Esophagus (tissue), 2 donors: ENCODE measurements at regions not wholly inside any gene's neighbourhood (a gene's known extent, or its start where the extent isn't known, plus 50 kb on each side); places are given as distances from the start of the nearest gene placed in this dataset.

Source experiments
- H3K27ac ChIP-seq, 2 donors: one replicate each; pipeline ENCODE4 v1.5.1; 2013; ENCODE audit warnings: low read depth in 2 of 2, mild to moderate bottlenecking in 2 of 2, inconsistent platforms in 1 of 2, low read length in 1 of 2, moderate library complexity in 1 of 2
- H3K27me3 ChIP-seq, 2 donors: one replicate each; pipeline ENCODE4 v1.6.1; 2013; ENCODE audit warnings: low read length in 2 of 2, control low read depth in 1 of 2, mild to moderate bottlenecking in 1 of 2; ENCODE audit not compliant: insufficient read depth in 2 of 2, control insufficient read depth in 1 of 2
- H3K36me3 ChIP-seq, 2 donors: one replicate each; pipeline ENCODE4 v1.6.1; 2013; ENCODE audit warnings: low read length in 1 of 2; ENCODE audit not compliant: control insufficient read depth in 2 of 2, insufficient read depth in 2 of 2
- H3K4me1 ChIP-seq, 2 donors: one replicate each; pipeline ENCODE4 v1.6.1; 2013; ENCODE audit warnings: low read length in 1 of 2; ENCODE audit not compliant: control insufficient read depth in 2 of 2, insufficient read depth in 2 of 2
- H3K4me3 ChIP-seq, 2 donors: one replicate each; pipeline ENCODE4 v1.5.1; 2013; ENCODE audit warnings: low read length in 2 of 2, mild to moderate bottlenecking in 2 of 2, low read depth in 1 of 2, moderate library complexity in 1 of 2
- H3K9me3 ChIP-seq, 2 donors: one replicate each; pipeline ENCODE4 v1.6.1; 2013; ENCODE audit warnings: mild to moderate bottlenecking in 2 of 2, low read depth in 1 of 2, low read length in 1 of 2, moderate library complexity in 1 of 2; ENCODE audit not compliant: control insufficient read depth in 2 of 2, insufficient read depth in 1 of 2
- WGBS, 2 donors: extraction: QIAGEN DNeasy Blood & Tissue Kit; methylation state at CpG; one replicate each; pipeline ENCODE4 v1.1.7; 2013; 5-methylcytosine and 5-hydroxymethylcytosine counted together
- donor health status: healthy with polysubstance abuse.
- donor health status: Bipolar disorder and iron deficiency.

GRCh38 chr2:144995482-144995881, 475.6 kb upstream of the ZEB2 start:
- H3K27ac ChIP-seq, result no peak overlapping the region
- H3K4me1 ChIP-seq, result no peaks in the 10 kb centered on the region
- no peaks in the 10 kb centered on the region for H3K9me3 ChIP-seq
- no peaks in the 10 kb centered on the region for H3K27me3 ChIP-seq
- no peak overlapping the region for H3K4me3 ChIP-seq
- WGBS, 2 donors, result 45 to 60% methylated on average over 3 of the region's 3 CpGs
- H3K36me3 ChIP-seq, result no peaks in the 10 kb centered on the region

DNA sequence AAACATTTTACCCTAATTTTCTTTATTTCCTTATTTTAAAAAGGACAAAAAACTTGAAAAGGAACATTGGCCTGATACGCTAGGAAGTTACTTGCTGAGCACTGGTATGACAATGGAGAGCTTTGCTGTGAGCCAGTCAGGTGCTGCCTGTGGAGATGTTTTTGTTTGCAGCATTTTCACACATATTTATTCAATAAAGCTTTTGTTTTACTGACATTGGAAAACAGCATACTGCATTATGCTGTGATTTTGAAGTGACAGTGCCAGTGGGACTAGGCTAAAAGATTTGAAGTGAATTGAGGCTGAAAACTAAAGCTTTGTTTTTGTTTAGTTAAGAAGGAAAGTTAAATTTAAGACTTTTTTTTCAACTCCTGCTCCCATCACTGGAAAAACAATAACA, 470.7 kb upstream of the ZEB2 start:
- no peaks in the 10 kb centered on the region for H3K9me3 ChIP-seq
- H3K36me3 ChIP-seq, result no peaks in the 10 kb centered on the region
- 95 to 100% methylated on average over 1 of the region's 1 CpG for WGBS, 2 donors
- H3K27me3 ChIP-seq, result no peaks in the 10 kb centered on the region
- H3K4me1 ChIP-seq, result no peaks in the 10 kb centered on the region
- H3K27ac ChIP-seq, result no peak overlapping the region
- no peak overlapping the region for H3K4me3 ChIP-seq

DNA sequence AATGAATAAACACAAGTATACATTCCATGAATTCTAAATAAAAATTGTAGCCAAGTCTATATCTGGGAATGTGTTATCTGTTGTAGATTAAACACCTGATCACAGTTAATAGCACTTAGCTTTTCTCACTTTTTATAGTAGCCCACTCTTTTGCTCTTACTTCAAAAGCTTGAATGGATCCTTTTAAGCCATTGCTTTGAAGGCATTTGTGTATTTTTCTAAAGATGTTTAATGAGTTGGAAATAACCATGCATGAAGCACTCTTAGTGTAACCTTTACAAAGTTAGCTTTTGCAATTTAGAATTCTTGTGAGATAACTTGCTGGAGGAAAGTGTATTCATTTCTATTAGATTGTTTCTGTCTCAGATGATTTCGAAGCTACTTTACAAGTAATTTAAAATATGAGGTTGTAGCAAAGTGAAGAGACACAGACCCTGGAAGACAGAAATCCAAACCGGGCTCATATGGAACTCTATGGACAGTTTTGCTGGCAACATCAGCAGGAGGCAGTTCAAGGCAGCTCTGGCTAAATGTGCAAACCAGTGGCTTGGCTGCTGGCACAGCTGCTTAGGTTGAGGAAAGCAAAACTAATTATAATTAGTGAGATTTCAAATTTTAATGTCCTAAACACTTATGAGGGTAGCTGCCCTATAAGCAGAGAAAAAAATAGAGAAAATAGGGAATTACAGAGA, 469.8 kb upstream of the ZEB2 start:
- WGBS, 2 donors, result 51 to 59% methylated on average over 2 of the region's 2 CpGs
- no peak overlapping the region for H3K27ac ChIP-seq
- no peaks in the 10 kb centered on the region for H3K36me3 ChIP-seq
- no peaks in the 10 kb centered on the region for H3K27me3 ChIP-seq
- no peaks in the 10 kb centered on the region for H3K4me1 ChIP-seq
- H3K9me3 ChIP-seq, result no peaks in the 10 kb centered on the region
- no peak overlapping the region for H3K4me3 ChIP-seq

- H3K4me1 ChIP-seq, result no peaks in the 10 kb centered on the region
- H3K9me3 ChIP-seq, result no peaks in the 10 kb centered on the region
- no peaks in the 10 kb centered on the region for H3K27me3 ChIP-seq
- no peak overlapping the region for H3K27ac ChIP-seq
- H3K4me3 ChIP-seq, result no peak overlapping the region
- H3K36me3 ChIP-seq, result no peaks in the 10 kb centered on the region
Measured at GRCh38 chr2:144988591-144988990, 468.7 kb upstream of the ZEB2 start.

DNA sequence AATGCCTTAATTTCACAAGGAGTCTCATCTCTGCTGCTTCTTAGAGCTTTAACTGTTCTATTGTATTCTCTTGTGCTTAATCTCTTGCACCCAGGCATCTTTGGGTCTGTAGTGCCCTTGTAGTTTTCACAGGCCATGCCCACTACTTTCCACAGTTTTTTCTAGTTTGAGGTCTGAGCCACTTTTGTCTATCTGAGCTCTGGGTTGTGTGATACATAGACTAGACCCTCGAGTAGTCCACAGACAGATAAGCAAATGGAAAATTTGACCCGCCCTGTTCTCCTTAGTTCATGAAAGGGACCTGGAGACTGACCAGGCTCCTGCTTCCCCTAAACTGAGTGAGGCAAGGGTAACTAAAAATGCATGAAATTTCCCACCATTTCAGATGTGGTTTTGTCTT, 466.8 kb upstream of the ZEB2 start:
- 84 to 90% methylated on average over 2 of the region's 2 CpGs for WGBS, 2 donors
- H3K27me3 ChIP-seq, result no peaks in the 10 kb centered on the region
- H3K36me3 ChIP-seq, result no peaks in the 10 kb centered on the region
- H3K27ac ChIP-seq, result no peak overlapping the region
- no peak overlapping the region for H3K4me3 ChIP-seq
- no peaks in the 10 kb centered on the region for H3K9me3 ChIP-seq
- no peaks in the 10 kb centered on the region for H3K4me1 ChIP-seq

- H3K36me3 ChIP-seq, result no peaks in the 10 kb centered on the region
- H3K27ac ChIP-seq, result no peak overlapping the region
- WGBS, 2 donors, result 79 to 87% methylated on average over 1 of the region's 1 CpG
- no peak overlapping the region for H3K4me3 ChIP-seq
- H3K4me1 ChIP-seq, result no peaks in the 10 kb centered on the region
- no peaks in the 10 kb centered on the region for H3K27me3 ChIP-seq
- H3K9me3 ChIP-seq, result no peaks in the 10 kb centered on the region
Measured at GRCh38 chr2:144984038-144984437, 464.1 kb upstream of the ZEB2 start.

- Histone ChIP-seq H3K4me3 (no peak overlapping the region), H3K27me3 (no peaks in the 10 kb centered on the region), H3K27ac (no peak overlapping the region), H3K9me3 (no peaks in the 10 kb centered on the region), H3K4me1 (no peaks in the 10 kb centered on the region), H3K36me3 (no peaks in the 10 kb centered on the region)
- 84 to 93% methylated on average over 2 of the region's 2 CpGs for WGBS, 2 donors
Measured at GRCh38 chr2:144983107-144983506, 463.2 kb upstream of the ZEB2 start.

DNA sequence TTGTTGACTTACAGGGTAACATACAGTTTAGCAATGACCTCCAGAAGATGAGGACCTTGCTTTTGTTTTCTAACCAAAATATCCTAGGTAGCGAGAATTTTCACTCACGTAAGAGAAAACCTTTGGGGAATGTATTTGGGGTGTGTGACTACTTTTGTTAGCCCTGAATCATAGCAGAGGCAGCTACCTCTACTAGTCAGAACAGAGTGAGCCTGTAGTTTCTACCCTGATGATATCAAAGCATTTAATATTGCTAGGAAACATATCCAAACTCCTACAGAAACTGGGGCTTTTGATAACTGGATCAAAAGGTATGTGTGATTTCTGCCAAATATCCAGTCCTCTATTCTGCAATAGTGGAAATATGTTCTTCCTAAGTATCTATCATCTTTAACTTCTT, 462.6 kb upstream of the ZEB2 start:
- Histone ChIP-seq H3K9me3 (no peaks in the 10 kb centered on the region), H3K4me1 (no peaks in the 10 kb centered on the region), H3K4me3 (no peak overlapping the region), H3K27ac (no peak overlapping the region), H3K36me3 (no peaks in the 10 kb centered on the region), H3K27me3 (no peaks in the 10 kb centered on the region)
- WGBS, 2 donors, result 88 to 92% methylated on average over 2 of the region's 2 CpGs

GRCh38 chr2:144975881-144976280, 456.0 kb upstream of the ZEB2 start:
- H3K4me1 ChIP-seq, result no peaks in the 10 kb centered on the region
- H3K36me3 ChIP-seq, result no peaks in the 10 kb centered on the region
- no peaks in the 10 kb centered on the region for H3K9me3 ChIP-seq
- no peak overlapping the region for H3K4me3 ChIP-seq
- H3K27me3 ChIP-seq, result no peaks in the 10 kb centered on the region
- 89 to 91% methylated on average over 3 of the region's 3 CpGs for WGBS, 2 donors
- no peak overlapping the region for H3K27ac ChIP-seq

GRCh38 chr2:144972676-144973075, 452.8 kb upstream of the ZEB2 start:
- Histone ChIP-seq H3K4me1 (no peaks in the 10 kb centered on the region), H3K9me3 (no peaks in the 10 kb centered on the region), H3K36me3 (no peaks in the 10 kb centered on the region), H3K27me3 (no peaks in the 10 kb centered on the region), H3K27ac (no peak overlapping the region), H3K4me3 (no peak overlapping the region)
- WGBS, 2 donors, result 74 to 79% methylated on average over 3 of the region's 3 CpGs
